ENCODE measurements at regions not wholly inside any gene's neighbourhood (a gene's known extent, or its start where the extent isn't known, plus 50 kb on each side); places are given as distances from the start of the nearest gene placed in this dataset.

DNA sequence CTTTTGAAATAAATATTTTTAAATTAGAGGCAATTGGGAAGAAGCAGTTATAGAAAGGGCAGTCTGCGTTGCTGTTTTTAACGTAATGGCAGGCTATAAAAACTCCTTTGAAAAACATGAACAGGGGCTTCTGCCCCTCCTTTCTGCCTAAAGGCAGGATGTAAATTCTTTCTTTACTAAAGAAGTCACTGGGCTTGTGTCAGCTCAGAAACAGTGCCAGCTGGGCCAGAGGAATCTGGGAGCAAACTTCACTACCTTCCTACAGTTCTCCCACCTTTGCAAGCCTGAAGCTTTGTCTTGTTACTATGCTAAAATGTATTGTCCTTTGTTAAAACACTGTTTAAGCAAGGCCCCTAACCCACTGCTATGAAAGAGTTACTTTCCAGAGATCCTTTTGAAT lies 1664.8 kb downstream of the RPA4 start:
- in situ Hi-C loops (cut with HindIII; ENCODE audit: low pct_unique_long_range_greater_than_20kb, low sequenced_read_pairs) = no loop called here
- H3K9me3 ChIP-seq (ENCODE audit: control insufficient read depth, insufficient read depth, low read depth, low read length) = no peaks in the 10 kb centered on the region
- no peaks in the 10 kb centered on the region for H3K36me3 ChIP-seq (ENCODE audit: control insufficient read depth, insufficient read depth, low read length)
- no peaks in the 10 kb centered on the region for H3K4me1 ChIP-seq (ENCODE audit: control insufficient read depth, insufficient read depth, low read length)
- H3K27ac ChIP-seq (ENCODE audit: low read length) = no peak overlapping the region
- intact Hi-C loops (cut with micrococcal nuclease; ENCODE audit: unreplicated experiment) = no loop called here
- no TSS peak for BruUV-seq (replicated peaks)
- TF ChIP-seq, protein P1, sequence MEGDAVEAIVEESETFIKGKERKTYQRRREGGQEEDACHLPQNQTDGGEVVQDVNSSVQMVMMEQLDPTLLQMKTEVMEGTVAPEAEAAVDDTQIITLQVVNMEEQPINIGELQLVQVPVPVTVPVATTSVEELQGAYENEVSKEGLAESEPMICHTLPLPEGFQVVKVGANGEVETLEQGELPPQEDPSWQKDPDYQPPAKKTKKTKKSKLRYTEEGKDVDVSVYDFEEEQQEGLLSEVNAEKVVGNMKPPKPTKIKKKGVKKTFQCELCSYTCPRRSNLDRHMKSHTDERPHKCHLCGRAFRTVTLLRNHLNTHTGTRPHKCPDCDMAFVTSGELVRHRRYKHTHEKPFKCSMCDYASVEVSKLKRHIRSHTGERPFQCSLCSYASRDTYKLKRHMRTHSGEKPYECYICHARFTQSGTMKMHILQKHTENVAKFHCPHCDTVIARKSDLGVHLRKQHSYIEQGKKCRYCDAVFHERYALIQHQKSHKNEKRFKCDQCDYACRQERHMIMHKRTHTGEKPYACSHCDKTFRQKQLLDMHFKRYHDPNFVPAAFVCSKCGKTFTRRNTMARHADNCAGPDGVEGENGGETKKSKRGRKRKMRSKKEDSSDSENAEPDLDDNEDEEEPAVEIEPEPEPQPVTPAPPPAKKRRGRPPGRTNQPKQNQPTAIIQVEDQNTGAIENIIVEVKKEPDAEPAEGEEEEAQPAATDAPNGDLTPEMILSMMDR (IDR thresholded peaks at IDR 0.05) = no peak
- TF ChIP-seq TCF7L2 (IDR thresholded peaks at IDR 0.05; ENCODE audit: low read depth, low read length) (no peak), POLR2AphosphoS5 (IDR thresholded peaks at IDR 0.05; ENCODE audit: low read depth, low read length) (no peak), SIN3A (IDR thresholded peaks at IDR 0.05; ENCODE audit: borderline replicate concordance, insufficient read depth, low read depth, low read length) (no peak), REST (IDR thresholded peaks at IDR 0.05; ENCODE audit: insufficient read depth in 1 of 2, low read depth in 2 of 2, low read length in 1 of 2) (no peak)
- ATAC-seq = no peak
- CTCF ChIA-PET = no interaction called here
- no peak for DNase-seq (ENCODE audit: low read depth, low spot score)
- no peaks in the 10 kb centered on the region for H3K27me3 ChIP-seq (ENCODE audit: control insufficient read depth, insufficient read depth, low read length)
- POLR2A ChIA-PET = no interaction called here
- no peak overlapping the region for H3K4me3 ChIP-seq (ENCODE audit: low read depth in 2 of 2, low read length in 2 of 2)

GRCh38 chrX:98568795-98569194 lies 1685.1 kb downstream of the RPA4 start:
- ATAC-seq = no peak

More at GRCh38 chrX:98568795-98569194, 1685.1 kb downstream of the RPA4 start:
- Histone ChIP-seq H3K9me3 (ENCODE audit: control insufficient read depth, insufficient read depth, low read depth, low read length) (no peaks in the 10 kb centered on the region), H3K4me3 (ENCODE audit: low read depth in 2 of 2, low read length in 2 of 2) (no peak overlapping the region), H3K27me3 (ENCODE audit: control insufficient read depth, insufficient read depth, low read length) (no peaks in the 10 kb centered on the region), H3K36me3 (ENCODE audit: control insufficient read depth, insufficient read depth, low read length) (no peaks in the 10 kb centered on the region), H3K27ac (ENCODE audit: low read length) (no peak overlapping the region), H3K4me1 (ENCODE audit: control insufficient read depth, insufficient read depth, low read length) (no peaks in the 10 kb centered on the region)
- no peak for DNase-seq (ENCODE audit: low read depth, low spot score)
- CTCF ChIA-PET = no interaction called here
- POLR2A ChIA-PET = no interaction called here
- in situ Hi-C loops (cut with HindIII; ENCODE audit: low pct_unique_long_range_greater_than_20kb, low sequenced_read_pairs) (no loop called here), intact Hi-C loops (cut with micrococcal nuclease; ENCODE audit: unreplicated experiment) (no loop called here)
- no TSS peak for BruUV-seq (replicated peaks)
- TF ChIP-seq TCF7L2 (IDR thresholded peaks at IDR 0.05; ENCODE audit: low read depth, low read length) (no peak), REST (IDR thresholded peaks at IDR 0.05; ENCODE audit: insufficient read depth in 1 of 2, low read depth in 2 of 2, low read length in 1 of 2) (no peak), SIN3A (IDR thresholded peaks at IDR 0.05; ENCODE audit: borderline replicate concordance, insufficient read depth, low read depth, low read length) (no peak), POLR2AphosphoS5 (IDR thresholded peaks at IDR 0.05; ENCODE audit: low read depth, low read length) (no peak)
- TF ChIP-seq, protein P1 (IDR thresholded peaks at IDR 0.05) = no peak
